HG03280 (cell line): ENCODE measurements at regions not wholly inside any gene's neighbourhood (a gene's known extent, or its start where the extent isn't known, plus 50 kb on each side); places are given as distances from the start of the nearest gene placed in this dataset.
"Not testable (repeated sequence)": the region's sequence is repeated elsewhere in the genome, so short reads cannot be mapped to it uniquely, and the experiment has no call there.

Experiments
- ATAC-seq: cut with Tn5 transposase; IDR thresholded peaks from one replicate; pipeline ENCODE4 v1.9.1; 2021; ENCODE audit warnings: mild to moderate bottlenecking, moderate library complexity; ENCODE audit not compliant: unreplicated experiment

DNA sequence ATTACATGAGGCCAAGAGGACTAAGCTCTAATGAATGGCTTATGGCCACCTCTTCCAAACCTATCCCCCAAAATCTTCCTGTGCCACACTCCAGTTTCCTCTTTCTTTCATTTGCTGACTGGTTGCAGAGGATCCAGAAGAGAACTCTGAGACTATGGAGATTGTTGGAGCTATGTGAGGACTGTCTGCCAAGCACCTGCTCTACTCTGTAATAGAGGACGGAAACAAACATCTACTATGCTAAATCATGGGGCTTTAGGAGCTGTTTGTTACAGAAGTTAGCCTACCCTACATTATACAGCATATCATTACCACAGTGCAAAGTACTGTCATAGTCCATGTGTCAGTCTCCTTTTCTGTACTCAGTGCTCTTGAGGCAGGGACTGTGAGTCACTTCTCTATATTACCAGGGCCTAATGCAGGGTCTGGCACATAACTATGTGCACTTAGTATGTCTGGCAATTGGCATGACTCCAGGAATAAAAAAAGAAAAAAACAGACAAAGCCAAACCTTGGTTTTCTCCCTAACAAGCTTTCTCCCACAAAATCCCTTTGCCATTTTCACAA lies 95.1 kb downstream of the RPAP3 start:
- ATAC-seq = no peak

DNA sequence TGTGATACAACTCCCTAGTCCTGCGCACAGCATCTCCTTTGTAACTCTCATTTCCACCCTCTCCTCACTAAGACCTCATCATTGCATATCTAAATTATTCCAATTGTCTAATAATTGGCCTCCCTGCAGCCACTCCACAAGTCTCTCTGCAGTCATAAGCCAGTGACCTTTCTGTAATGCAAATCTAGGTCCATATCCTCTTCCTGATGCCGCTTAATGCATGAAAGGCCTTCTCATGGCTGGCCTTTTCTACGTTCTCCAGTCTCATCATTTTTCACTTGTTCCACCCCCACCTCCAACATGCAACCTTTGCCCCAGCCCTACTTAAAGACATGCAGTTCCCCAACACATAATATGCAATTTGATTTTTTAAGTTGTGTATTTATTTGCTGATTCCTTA lies 96.0 kb downstream of the RPAP3 start:
- no peak for ATAC-seq

DNA sequence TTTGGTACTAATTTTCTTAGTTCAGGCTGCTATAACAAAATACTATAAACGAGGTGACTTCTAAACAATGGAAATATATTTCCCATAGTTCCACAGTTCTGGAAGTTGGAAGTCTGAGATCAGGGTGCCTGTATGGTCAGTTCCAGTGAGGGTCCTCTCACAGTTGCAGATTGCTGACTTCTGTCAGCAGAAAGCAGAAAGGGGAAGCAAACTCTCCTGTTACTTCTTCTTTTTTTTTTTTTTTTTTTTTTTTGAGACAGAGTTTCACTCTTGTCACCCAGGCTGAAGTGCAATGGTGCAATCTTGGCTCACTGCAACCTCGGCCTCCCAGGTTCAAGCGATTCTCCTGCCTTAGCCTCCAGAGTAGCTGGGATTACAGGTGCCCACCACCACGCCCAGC lies 97.2 kb downstream of the RPAP3 start:
- not testable (repeated sequence) for ATAC-seq

DNA sequence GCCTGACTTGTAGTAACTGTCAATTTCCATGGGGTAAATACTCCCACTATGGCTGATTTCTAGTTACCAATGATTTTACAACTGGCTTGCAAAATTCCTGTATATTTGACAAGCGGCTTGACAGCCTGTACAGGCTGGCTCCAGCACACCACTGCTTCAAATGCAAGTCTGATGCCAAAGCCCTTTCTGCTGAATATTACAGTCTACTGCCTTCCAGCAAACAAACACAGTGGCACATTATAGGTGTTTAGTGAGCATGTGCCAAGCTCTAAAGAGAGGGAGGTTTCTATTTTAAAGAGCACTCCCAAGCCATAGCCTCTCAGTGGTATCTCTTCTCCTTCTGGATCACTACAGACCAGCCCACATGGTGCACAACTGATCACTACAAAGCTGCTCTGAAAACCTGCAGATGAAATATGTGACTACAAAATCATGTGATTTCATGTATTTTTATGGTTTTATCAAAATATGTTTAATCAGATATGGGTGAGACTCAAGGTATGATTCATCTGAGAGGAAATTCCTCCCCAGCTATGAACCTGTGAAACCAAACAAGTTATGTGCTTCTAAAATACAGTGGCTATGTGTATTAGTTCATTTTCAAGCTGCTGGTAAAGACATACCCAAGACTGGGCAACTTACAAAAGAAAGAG lies 101.5 kb downstream of the RPAP3 start:
- no peak for ATAC-seq

DNA sequence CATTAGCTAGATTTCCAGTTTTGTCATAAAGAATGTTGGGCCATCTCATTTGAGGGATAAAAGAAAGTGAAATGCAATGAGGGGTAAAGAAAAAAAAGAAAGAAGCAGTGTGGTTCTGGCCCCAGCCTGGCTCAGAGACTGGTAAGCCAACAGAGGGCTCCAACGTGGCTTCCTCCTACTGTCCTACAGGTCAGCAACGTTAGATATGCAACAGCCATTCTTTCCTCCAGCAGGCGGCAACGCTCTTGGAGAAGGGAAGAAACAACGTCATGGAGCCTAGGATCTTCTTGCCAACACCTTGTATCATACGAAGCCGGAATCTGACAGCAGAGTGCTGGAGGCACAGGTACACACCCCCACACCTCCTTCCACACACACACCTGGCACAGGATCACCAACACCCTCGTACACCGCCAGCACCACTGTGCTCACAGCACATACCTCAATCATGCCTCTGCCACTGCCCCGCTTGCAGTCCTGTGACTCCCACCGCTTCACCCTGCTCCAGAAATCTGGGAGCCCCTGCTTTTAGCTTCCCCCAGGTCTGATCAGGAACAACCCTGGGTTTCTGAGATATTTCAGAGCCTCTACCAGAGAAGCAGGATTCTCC lies 102.8 kb downstream of the RPAP3 start:
- ATAC-seq = no peak

DNA sequence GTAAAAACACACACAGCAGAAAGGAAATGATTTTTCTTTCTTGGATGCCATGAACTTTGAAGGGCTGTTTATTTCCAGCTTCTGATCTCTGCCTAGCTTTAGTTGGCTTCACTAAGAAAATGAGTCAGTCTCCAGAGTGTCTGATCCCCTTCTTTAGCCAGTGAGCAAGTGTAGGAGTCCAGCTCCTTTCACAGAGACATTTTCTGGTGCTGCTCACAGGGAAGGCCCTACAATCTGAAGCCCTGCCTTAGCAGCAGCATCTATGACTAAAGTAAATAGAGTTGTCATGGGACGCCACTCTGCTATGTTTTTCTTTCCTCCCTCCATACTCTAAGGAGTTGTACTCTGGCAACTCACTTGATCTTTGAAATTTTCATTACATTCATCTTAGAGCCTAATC lies 103.5 kb downstream of the RPAP3 start:
- no peak for ATAC-seq

DNA sequence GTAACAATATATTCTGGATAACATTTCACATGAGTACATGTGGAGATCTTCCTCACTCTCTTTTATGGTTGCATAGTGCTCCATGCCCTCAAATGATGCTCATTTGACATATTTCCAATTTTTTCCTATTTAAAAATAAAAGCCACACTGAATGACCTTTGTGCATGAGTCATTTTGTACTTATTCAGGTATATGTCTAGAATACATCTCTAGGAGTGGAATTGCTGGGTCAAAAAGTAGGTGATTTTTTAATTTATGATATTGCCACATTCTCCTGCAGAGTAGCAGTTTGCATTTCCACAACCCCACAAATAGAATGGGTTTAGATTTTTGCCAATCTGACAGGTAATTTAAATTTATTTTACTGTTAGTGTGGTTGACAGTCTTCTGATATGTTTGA lies 104.8 kb downstream of the RPAP3 start:
- ATAC-seq = no peak

DNA sequence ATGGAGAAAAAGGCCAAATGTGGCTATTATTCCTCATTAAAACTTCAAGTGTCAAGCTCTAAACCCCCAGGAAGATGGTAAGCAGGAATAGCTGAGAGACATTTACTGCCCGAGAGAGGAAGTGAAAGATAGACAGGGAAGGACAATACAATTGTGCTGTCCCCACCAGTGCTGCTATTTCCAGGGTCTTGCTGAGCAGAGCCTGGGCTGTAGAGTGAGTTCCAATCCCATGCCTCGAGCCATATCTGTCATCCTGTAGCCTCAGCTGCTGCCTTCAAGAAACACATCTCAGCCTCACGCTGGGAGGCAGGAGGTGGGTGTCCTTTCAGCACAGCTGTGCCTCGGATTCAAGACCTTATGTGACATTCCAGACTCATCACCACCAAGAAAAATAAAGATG lies 114.0 kb downstream of the RPAP3 start:
- no peak for ATAC-seq

DNA sequence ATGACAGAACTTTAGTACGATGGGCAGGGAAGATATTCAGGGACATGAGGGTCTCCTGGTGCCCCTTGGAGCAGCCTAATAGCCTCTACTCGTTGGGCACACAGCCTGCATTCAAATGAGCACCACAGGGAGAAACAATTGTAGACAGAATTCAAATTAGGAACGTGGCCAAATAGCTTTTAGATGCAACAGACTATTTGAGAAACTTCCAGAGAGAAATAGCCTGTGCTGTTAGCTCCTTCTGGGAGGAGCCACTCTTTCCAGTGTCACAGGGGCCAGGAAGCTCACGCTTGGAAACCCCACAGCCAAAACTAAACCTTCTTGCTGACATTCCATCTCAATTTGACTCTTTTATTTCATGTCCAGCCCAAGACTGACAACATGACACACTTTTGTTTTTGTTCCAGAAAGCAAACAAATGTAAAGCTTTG lies 114.5 kb downstream of the RPAP3 start:
- ATAC-seq = no peak

DNA sequence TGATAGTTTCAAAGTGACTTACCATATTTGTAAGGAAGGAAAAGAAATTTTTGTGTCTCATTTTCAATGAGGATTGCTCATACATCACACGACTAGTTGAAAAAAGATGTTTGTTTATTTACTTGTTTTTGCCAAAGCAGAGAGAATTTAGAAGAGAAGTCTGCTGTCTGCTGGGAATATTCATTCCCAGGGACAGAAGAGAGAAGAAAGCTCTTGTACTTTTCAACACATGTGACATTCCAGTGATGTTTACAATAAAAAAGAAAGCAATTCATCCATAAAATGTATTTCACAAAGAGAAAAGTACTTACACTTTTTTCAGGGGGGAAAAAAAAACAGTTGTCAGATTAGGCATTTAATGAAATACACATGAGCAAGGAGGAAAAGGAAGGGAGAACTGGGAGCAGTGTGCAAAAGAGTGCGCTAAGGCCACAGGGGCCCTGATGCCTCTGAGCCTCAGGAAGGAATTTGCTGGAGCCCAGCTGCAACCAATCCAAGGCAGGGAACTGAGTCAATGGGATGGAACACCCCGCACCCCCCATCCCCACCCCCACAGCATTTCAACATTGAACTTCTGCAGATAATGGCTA lies 115.0 kb downstream of the RPAP3 start:
- no peak for ATAC-seq

DNA sequence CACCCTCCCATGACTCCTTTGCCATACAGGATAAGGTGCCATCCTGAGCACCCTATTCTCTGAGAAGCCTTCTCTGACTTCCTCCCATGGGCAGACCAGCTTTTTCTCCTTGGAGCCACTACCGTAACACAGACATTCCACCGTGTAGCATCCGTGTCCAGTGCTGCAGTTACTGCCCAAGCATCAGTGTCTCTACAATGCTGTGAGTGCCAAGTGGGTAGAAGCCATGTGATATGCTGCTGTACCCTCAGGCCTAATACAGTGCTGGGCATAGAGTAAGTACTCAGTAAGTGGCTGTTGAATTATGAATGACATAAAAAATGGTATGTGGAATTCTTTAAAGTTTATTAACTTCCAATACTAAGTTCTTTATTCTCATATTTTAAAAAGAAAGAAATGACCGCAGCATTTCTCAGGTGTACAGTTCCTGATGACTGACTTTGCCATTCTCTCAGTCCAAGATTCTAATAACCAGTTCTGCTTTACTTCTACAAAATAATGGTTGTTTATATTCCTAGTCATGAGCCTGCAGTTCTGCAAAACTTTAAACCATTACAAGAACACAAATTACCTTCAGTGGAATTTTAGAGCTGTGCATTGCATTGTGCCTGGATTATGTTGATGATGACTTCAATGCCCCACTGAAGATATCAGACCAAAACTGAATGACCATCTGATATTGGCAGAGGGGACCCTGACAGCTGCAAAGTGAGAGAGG lies 118.7 kb downstream of the RPAP3 start:
- no peak for ATAC-seq

DNA sequence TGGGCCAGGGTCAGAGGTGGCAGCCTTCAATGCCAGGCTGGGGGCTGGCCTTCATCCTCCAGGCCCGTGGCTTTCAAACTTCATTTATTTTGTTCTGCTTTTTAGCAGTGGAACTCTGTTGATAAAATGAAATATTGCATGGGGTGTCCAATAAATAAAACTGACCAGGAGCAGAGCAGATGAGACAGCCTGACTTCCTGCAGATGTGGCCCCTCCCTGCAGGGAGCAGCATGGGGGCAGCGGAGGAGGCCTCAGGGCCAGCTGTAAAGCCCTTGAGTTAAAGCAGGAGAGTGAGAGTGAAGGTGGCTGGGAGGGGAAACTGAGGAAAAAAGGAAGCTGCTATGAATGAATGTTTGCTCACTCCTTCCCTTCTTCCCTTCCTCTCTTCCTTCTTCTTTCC lies 120.3 kb downstream of the RPAP3 start:
- ATAC-seq = no peak

DNA sequence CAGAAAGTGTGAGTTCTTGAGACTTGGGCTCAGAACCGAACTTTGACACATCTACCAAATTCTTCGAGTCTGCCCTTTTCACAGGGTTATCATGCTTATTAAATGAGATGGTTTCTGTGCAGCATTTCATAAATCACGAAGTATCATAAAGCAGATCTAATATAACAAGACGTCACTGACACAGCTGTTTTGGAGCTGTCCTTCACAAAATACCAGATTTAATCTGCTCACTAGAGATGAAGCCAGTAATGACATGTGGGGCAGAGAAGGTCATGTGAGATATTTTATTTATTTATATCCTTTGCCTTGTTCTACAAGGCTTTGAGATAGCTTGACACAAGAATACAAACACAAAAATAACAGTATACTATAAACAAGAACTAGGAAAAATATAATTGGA lies 127.0 kb downstream of the RPAP3 start:
- no peak for ATAC-seq

DNA sequence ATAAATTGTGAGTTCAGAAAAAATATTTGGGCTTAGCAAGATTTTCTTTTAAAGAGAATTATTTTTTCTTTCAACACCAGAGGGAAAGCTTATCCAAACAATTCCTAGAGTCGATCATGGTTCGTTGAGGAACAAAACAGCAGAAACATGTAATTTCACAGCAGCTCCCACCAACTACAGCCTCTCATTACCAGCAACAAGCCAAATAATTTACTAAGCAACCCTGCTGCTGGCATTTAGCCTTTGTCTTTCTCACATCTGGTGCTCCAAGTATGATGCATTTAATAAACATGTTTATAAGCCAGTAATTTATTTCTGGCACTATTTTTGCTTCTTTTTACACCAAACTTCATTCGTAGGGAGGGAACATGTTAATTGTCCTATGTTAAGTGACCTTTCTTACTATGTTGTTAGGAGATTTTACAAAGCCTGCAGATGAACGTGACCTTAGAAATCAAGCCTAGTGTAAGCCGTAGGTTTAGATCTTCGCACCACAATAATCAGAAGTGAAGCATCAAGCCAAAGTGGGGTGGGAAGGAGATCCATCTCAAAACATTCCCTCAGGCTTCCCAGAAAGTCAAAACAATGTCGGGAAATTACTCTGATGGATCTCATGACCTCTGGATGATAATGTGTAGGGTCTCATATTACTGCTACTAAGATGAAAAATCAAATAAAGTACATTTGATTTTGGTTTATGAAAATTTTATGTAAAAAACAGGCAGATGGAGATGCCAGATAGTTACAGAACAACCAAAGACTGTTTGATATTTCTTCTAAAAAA lies 128.4 kb downstream of the RPAP3 start:
- no peak for ATAC-seq

DNA sequence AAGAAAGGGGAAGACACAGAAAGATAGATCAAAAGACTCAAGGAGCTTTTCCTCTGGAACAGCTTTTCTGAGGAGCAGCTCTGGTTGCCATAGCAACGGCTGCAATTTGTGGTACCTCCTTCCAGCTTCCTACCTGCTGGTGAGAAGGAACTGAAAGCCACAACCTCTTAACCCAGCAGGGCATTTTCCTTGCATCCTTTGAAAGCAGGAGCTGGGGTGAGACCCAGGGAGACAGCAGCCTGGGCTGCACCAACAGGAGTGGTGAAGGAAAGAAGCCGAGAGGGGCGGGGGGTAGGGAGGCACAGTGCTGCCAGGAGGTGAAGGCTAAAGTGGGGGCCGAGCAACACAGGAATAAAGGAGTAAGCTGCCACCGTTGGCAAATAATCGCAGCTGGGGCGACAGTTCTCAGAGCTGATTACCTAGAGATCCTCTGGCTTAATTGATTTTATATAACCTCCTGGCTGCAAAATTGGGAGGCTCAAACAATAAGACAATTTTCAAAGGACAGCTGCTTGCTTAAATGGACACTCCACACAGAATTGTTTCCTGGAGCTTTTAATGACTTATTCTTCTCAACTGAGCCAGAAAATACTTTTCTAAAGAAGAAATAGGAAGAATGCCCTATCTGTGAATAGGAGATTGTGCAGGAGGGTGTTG lies 129.4 kb downstream of the RPAP3 start:
- ATAC-seq = no peak

DNA sequence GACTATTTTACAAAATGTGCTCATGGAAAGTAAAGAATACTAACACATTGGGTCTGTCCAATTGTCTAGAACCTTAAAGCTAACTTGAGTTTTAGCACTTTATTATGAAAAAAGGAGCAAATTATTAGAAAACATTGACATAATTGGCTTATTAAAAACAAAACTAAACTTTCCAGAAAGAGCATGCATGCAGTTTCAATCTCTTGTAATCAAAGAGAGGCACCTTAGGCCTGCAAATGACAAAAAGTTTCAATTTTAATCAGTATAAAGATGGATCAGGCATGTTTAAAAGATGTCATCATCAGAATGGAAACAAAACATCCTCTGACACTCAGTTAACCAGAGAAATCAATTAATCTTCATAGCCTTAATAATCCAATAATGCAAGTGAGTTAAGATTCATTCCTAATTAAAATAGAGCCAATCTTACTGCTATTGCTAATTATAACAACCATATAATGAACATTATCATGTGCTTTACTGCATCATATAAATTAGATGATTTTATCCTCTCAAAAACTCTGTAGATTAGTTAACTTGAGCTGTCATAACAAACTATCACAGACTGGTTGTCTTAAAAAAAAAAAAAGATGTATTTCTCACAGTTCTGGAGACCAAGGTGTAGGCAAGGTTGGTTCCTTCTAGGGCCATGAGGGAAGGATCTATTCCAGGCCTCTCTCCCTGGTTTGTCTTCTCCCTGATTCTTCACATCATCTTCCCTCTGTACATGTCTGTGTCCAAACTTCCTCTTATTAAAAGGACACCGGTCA lies 131.4 kb downstream of the RPAP3 start:
- no peak for ATAC-seq

DNA sequence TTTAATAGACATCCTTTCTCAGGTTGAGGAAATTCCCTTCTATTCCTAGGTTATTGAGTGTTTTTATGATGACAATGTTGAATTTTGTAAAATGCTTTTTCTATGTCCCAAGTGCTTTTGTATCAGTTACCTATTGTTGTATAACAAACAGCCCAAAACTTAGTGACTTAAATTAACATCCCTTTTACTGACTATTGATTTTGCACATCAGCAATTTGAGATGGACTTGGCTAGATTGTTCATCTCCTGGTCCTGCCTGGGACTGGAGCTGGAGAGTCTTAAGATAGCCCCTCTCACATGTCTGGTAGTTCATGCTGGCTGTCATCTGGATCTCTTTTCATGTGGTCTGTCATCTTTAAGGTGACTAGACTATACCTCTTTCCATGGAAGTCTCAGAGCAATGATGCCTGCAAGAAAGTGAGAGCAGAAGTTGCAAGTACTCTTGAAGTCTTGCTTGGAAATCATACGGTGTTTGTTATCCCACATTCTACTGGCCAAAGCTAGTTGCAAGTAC lies 132.6 kb downstream of the RPAP3 start:
- no peak for ATAC-seq

DNA sequence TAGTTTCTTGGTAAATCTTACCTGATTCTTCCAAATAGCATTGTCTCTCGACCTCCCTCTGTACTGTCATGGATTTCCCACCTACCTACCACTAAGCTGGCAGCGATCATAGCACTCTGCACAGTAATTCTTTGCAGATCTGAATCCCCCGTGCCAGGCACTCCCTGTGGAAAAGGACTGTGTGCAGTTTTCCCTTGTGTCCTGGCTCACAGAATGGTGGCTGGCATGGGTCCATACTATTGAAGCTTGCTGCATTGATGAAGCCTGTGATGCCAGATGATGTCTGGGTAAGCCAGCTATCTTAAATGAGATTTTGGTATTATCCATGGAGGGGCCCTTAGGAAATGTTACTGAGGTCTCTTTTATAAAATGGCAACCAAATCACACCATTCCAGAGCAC lies 135.7 kb downstream of the RPAP3 start:
- no peak for ATAC-seq

DNA sequence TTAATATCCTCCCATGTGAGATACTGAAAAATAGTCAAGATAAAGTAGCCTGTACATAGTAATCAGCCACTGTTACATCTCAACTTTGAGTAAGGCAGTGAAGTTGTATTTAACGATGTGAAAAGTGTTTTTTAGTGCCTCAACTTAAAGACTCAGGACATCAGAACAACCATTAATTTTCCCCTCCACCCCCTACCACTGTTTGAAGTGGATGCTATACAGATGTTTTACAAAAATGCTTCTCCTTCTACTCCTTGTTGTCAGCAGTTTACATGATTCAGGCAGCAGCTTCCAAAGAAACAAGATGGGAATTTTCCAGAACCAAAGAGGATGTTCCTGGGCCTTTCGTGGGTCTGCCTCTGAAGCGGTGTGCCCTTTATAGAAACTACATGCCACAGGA lies 143.6 kb downstream of the RPAP3 start:
- ATAC-seq = no peak
